ENCODE measurements at regions not wholly inside any gene's neighbourhood (a gene's known extent, or its start where the extent isn't known, plus 50 kb on each side); places are given as distances from the start of the nearest gene placed in this dataset.
A peak's percentile ranks its signal among the peaks of the same experiment; 100 is the strongest.

- no peak for DNase-seq
Measured at GRCh38 chr2:238963161-238963970, 115.5 kb downstream of the TWIST2 start.

- DNase-seq, result no peak
Measured at GRCh38 chr2:238963971-238964328, 116.1 kb downstream of the TWIST2 start.

GRCh38 chr2:238964544-238965067 is 116.7 kb downstream of the TWIST2 start:
- no peak for DNase-seq

GRCh38 chr2:238965371-238966071 is 117.6 kb downstream of the TWIST2 start:
- DNase-seq, result no peak

GRCh38 chr2:238966072-238966937 is 118.4 kb downstream of the TWIST2 start:
- DNase-seq, result no peak

- DNase-seq, result no peak
Measured at GRCh38 chr2:238967031-238967977, 119.4 kb downstream of the TWIST2 start.

- no peak for DNase-seq
Measured at GRCh38 chr2:238967978-238968360, 120.1 kb downstream of the TWIST2 start.

GRCh38 chr2:238968616-238969384 is 120.9 kb downstream of the TWIST2 start:
- DNase-seq, result no peak

- DNase-seq, result no peak
Measured at GRCh38 chr2:238969857-238970256, 122.0 kb downstream of the TWIST2 start.

- DNase-seq, result peak; percentile 25
Measured at GRCh38 chr2:238970553-238971081, 122.7 kb downstream of the TWIST2 start.

- DNase-seq, result no peak
Measured at GRCh38 chr2:238971318-238972145, 123.6 kb downstream of the TWIST2 start.

- DNase-seq, result no peak
Measured at GRCh38 chr2:238972146-238972445, 124.2 kb downstream of the TWIST2 start.

GRCh38 chr2:238973038-238973739 is 125.3 kb downstream of the TWIST2 start:
- no peak for DNase-seq

- no peak for DNase-seq
Measured at GRCh38 chr2:238974081-238974480, 126.2 kb downstream of the TWIST2 start.

GRCh38 chr2:238974501-238975166 is 126.7 kb downstream of the TWIST2 start:
- DNase-seq, result no peak

- no peak for DNase-seq
Measured at GRCh38 chr2:238975408-238975807, 127.5 kb downstream of the TWIST2 start.

GRCh38 chr2:238978497-238978896 is 130.6 kb downstream of the TWIST2 start:
- no peak for DNase-seq

- no peak for DNase-seq
Measured at GRCh38 chr2:238979636-238980035, 131.8 kb downstream of the TWIST2 start.
